GM12878 (cell line): ENCODE measurements at regions not wholly inside any gene's neighbourhood (a gene's known extent, or its start where the extent isn't known, plus 50 kb on each side); places are given as distances from the start of the nearest gene placed in this dataset.

Experiments used
- CTCF ChIP-seq, 3 experiments: IDR thresholded peaks in 2 of 3; conservative IDR thresholded peaks in 1 of 3; 2 replicates each; pipeline ENCODE4 v1.5.1; 2011; ENCODE audit warnings: low read depth in 3 of 3, low read length in 3 of 3, mild to moderate bottlenecking in 3 of 3, control low read depth in 2 of 3, moderate library complexity in 2 of 3, inconsistent platforms in 1 of 3, mixed read lengths in 1 of 3; ENCODE audit not compliant: control insufficient read depth in 2 of 3, insufficient read depth in 1 of 3; ENCODE audit errors: extremely low read depth in 1 of 3
- EP300 ChIP-seq, 2 experiments: fragments of 150-350 bp in 1 of 2; IDR thresholded peaks; 2 replicates each; pipeline ENCODE4 v1.6.1; 2011 to 2012; ENCODE audit warnings: low read depth in 2 of 2, low read length in 2 of 2, borderline replicate concordance in 1 of 2, improper control_type of control experiment in 1 of 2, inconsistent platforms in 1 of 2; ENCODE audit not compliant: control insufficient read depth in 1 of 2
- EZH2 ChIP-seq: IDR thresholded peaks from 2 replicates; pipeline ENCODE4 v1.6.1; 2012; ENCODE audit warnings: low read depth, mild to moderate bottlenecking, control low read depth, inconsistent platforms, low read length, borderline replicate concordance; ENCODE audit not compliant: control insufficient read depth
- GABPA ChIP-seq: IDR thresholded peaks from 2 replicates; pipeline ENCODE4 v1.6.1; 2014; ENCODE audit warnings: antibody characterized with exemption, low read depth, mild to moderate bottlenecking, inconsistent platforms
- KDM1A ChIP-seq: fragments of 200-600 bp; sonication (generic); IDR thresholded peaks from 2 replicates; pipeline ENCODE4 v1.6.1; 2016; ENCODE audit warnings: borderline replicate concordance
- NFXL1 ChIP-seq: fragments of 450-650 bp; IDR thresholded peaks from 2 replicates; pipeline ENCODE4 v1.6.1; 2017; ENCODE audit warnings: antibody characterized with exemption, mild to moderate bottlenecking, borderline replicate concordance
- REST ChIP-seq: IDR thresholded peaks from 2 replicates; pipeline ENCODE4 v1.6.1; 2012; ENCODE audit warnings: mild to moderate bottlenecking, low read depth, low read length
- RUNX3 ChIP-seq: IDR thresholded peaks from 2 replicates; pipeline ENCODE4 v1.6.1; 2012; ENCODE audit warnings: low read length, inconsistent platforms
- TCF12 ChIP-seq: IDR thresholded peaks from 2 replicates; pipeline ENCODE4 v1.6.1; 2011; ENCODE audit warnings: low read depth, mild to moderate bottlenecking, low read length
- TF ChIP-seq, protein P1 (sequence below): IDR thresholded peaks from 2 replicates; pipeline ENCODE4 v1.6.1; 2011; ENCODE audit warnings: borderline replicate concordance, low read depth, mild to moderate bottlenecking, moderate library complexity, low read length; ENCODE audit not compliant: insufficient read depth, poor library complexity, severe bottlenecking

- TF ChIP-seq KDM1A = no peak
- TF ChIP-seq, protein P1, sequence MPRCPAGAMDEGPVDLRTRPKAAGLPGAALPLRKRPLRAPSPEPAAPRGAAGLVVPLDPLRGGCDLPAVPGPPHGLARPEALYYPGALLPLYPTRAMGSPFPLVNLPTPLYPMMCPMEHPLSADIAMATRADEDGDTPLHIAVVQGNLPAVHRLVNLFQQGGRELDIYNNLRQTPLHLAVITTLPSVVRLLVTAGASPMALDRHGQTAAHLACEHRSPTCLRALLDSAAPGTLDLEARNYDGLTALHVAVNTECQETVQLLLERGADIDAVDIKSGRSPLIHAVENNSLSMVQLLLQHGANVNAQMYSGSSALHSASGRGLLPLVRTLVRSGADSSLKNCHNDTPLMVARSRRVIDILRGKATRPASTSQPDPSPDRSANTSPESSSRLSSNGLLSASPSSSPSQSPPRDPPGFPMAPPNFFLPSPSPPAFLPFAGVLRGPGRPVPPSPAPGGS = no peak
- TF ChIP-seq REST = no peak
- TF ChIP-seq CTCF (IDR thresholded peaks at IDR 0.05 in 2 of 3, conservative IDR thresholded peaks at IDR 0.05 in 1 of 3; ENCODE audit: control insufficient read depth in 2 of 3, extremely low read depth in 1 of 3, insufficient read depth in 1 of 3, low read depth in 3 of 3, low read length in 3 of 3) = no peak
- no peak for TF ChIP-seq EZH2
- TF ChIP-seq NFXL1 = no peak
- TF ChIP-seq TCF12 = no peak
- TF ChIP-seq RUNX3 = no peak
- no peak for TF ChIP-seq EP300 (IDR thresholded peaks at IDR 0.05; ENCODE audit: borderline replicate concordance in 1 of 2, control insufficient read depth in 1 of 2, low read depth in 2 of 2, low read length in 2 of 2)
- TF ChIP-seq GABPA = no peak
Observed at GRCh38 chr12:75720812-75721641, 209.6 kb upstream of the KRR1 start.
